GM12878 (cell line): ENCODE measurements at regions not wholly inside any gene's neighbourhood (a gene's known extent, or its start where the extent isn't known, plus 50 kb on each side); places are given as distances from the start of the nearest gene placed in this dataset.

ENCODE experiments used
- ATAC-seq: fragments of 200-7000 bp; cut with Tn5 transposase; 3 replicates; pipeline ENCODE4 v1.9.1; 2020; ENCODE audit warnings: mild to moderate bottlenecking, moderate library complexity
- BruUV-seq: library from RNA; stranded (reverse); fragments of 400-500 nt; replicated peaks from 2 replicates; lab custom pipeline; 2021; lab: Mats Ljungman, UMichigan
- CTCF ChIA-PET: fragments of 300-600 bp; sonication (Branson Sonifier 250); formaldehyde crosslinking; extraction: SDS; loops from one replicate; lab custom pipeline; 2021; ENCODE audit warnings: inconsistent platforms; lab: Yijun Ruan, JAX
- POLR2A ChIA-PET: fragments of 350-600 bp; formaldehyde crosslinking; extraction: SDS; loops from one replicate; lab custom pipeline; 2021; ENCODE audit warnings: inconsistent platforms; lab: Charles Lee
- RAD21 ChIA-PET: fragments of 300-600 bp; sonication (Branson Sonifier 250); formaldehyde crosslinking; loops from one replicate; lab custom pipeline; 2023; ENCODE audit warnings: antibody characterized with exemption; ENCODE audit not compliant: unreplicated experiment; lab: Charles Lee
- SMC1A ChIA-PET: fragments of 300-600 bp; sonication (Branson Sonifier 250); formaldehyde crosslinking; loops from one replicate; lab custom pipeline; 2023; ENCODE audit not compliant: unreplicated experiment, uncharacterized antibody; lab: Charles Lee
- DNase-seq: peaks from one replicate; pipeline ENCODE4 v3.0.0-alpha.2; 2011; ENCODE audit warnings: low read depth, low spot score
- FAIRE-seq: peaks from 3 replicates; lab custom pipeline; 2011; peaks lifted over from hg19 to GRCh38; lab: Jason Lieb, UNC
- H2AFZ ChIP-seq: 2 replicates; pipeline ENCODE4 v1.6.0; 2011; ENCODE audit warnings: low read depth, low read length, control low read depth; ENCODE audit not compliant: control insufficient read depth
- H3K27ac ChIP-seq: 2 replicates; pipeline ENCODE4 v1.5.1; 2011; ENCODE audit warnings: control low read depth; ENCODE audit not compliant: control insufficient read depth, insufficient read depth
- H3K27me3 ChIP-seq, 2 experiments: replicated peaks in 1 of 2; 2 replicates each; pipeline versions ENCODE4 v1.6.0 to v1.6.1; 2011; ENCODE audit warnings: low read length in 1 of 2; ENCODE audit not compliant: control insufficient read depth in 2 of 2, insufficient read depth in 2 of 2
- H3K36me3 ChIP-seq, 2 experiments: 2 replicates each; pipeline ENCODE4 v1.5.1; 2011; ENCODE audit warnings: low read length in 1 of 2; ENCODE audit not compliant: control insufficient read depth in 2 of 2, insufficient read depth in 2 of 2
- H3K4me1 ChIP-seq: 2 replicates; pipeline ENCODE4 v1.6.1; 2011; ENCODE audit warnings: mild to moderate bottlenecking, low read length, moderate library complexity, mixed read lengths; ENCODE audit not compliant: control insufficient read depth, insufficient read depth
- H3K4me2 ChIP-seq: 2 replicates; pipeline ENCODE4 v1.6.0; 2011; ENCODE audit warnings: control low read depth; ENCODE audit not compliant: control insufficient read depth, insufficient read depth
- H3K4me3 ChIP-seq: fragments of 200-600 bp; sonication (generic); 2 replicates; pipeline ENCODE4 v1.5.1; 2016
- H3K79me2 ChIP-seq: 2 replicates; pipeline ENCODE4 v1.6.0; 2011; ENCODE audit warnings: low read length; ENCODE audit not compliant: control insufficient read depth, insufficient read depth
- H3K9ac ChIP-seq: 2 replicates; pipeline ENCODE4 v1.8.0; 2011; ENCODE audit warnings: low read length, control low read depth, mixed read lengths; ENCODE audit not compliant: control insufficient read depth, insufficient read depth
- H3K9me3 ChIP-seq: replicated peaks from 3 replicates; pipeline ENCODE4 v1.5.1; 2011; ENCODE audit warnings: mild to moderate bottlenecking, low read length; ENCODE audit not compliant: control insufficient read depth, insufficient read depth
- H4K20me1 ChIP-seq: 2 replicates; pipeline ENCODE4 v1.6.0; 2011; ENCODE audit not compliant: control insufficient read depth, insufficient read depth
- EED ChIP-seq: sonication (generic); IDR thresholded peaks from 2 replicates; pipeline ENCODE4 v1.6.1; 2016; ENCODE audit warnings: antibody characterized with exemption, low read depth
- FOXM1 ChIP-seq: IDR thresholded peaks from 2 replicates; pipeline ENCODE4 v1.6.1; 2012; ENCODE audit warnings: low read depth, mild to moderate bottlenecking, inconsistent platforms, low read length, moderate library complexity
- IRF4 ChIP-seq: IDR thresholded peaks from 2 replicates; pipeline ENCODE4 v1.6.1; 2011; ENCODE audit warnings: low read depth, low read length
- MYC ChIP-seq: IDR thresholded peaks from 2 replicates; pipeline ENCODE4 v1.6.1; 2011; ENCODE audit warnings: mild to moderate bottlenecking, low read length, moderate library complexity, inconsistent platforms; ENCODE audit not compliant: insufficient read depth, insufficient replicate concordance, insufficient read length, severe bottlenecking
- NBN ChIP-seq: fragments of 450-650 bp; IDR thresholded peaks from 2 replicates; pipeline ENCODE4 v1.6.1; 2016
- NFXL1 ChIP-seq: fragments of 450-650 bp; IDR thresholded peaks from 2 replicates; pipeline ENCODE4 v1.6.1; 2017; ENCODE audit warnings: antibody characterized with exemption, mild to moderate bottlenecking, borderline replicate concordance
- NFYB ChIP-seq: IDR thresholded peaks from 2 replicates; pipeline ENCODE4 v1.6.1; 2011; ENCODE audit warnings: low read depth, mild to moderate bottlenecking, low read length, improper control_type of control experiment, moderate library complexity; ENCODE audit not compliant: insufficient read depth
- NR2C1 ChIP-seq: fragments of 450-650 bp; IDR thresholded peaks from 2 replicates; pipeline ENCODE4 v1.6.1; 2017; ENCODE audit warnings: antibody characterized with exemption, mild to moderate bottlenecking, moderate library complexity
- NR2C2 ChIP-seq: IDR thresholded peaks from 2 replicates; pipeline ENCODE4 v1.6.1; 2011; ENCODE audit warnings: borderline replicate concordance, low read depth; ENCODE audit not compliant: control insufficient read depth, insufficient read length
- SMAD5 ChIP-seq: IDR thresholded peaks from 2 replicates; pipeline ENCODE4 v1.6.1; 2016; ENCODE audit warnings: antibody characterized with exemption, low read depth
- SP1 ChIP-seq: IDR thresholded peaks from one replicate; pipeline ENCODE4 v1.6.1; 2011; ENCODE audit warnings: low read depth, low read length
- WGBS: methylation state at CpG from one replicate; pipeline ENCODE4 v1.1.6; 2016; ENCODE audit warnings: low lambda C conversion rate; ENCODE audit not compliant: insufficient replicate concordance, insufficient coverage; ENCODE audit errors: missing lambda C conversion rate; 5-methylcytosine and 5-hydroxymethylcytosine counted together
- in situ Hi-C: fragments of 300-500 bp; cut with MboI; formaldehyde crosslinking; loops from 9 replicates; pipeline ENCODE4 v1.14.3; 2018; ENCODE audit warnings: mixed read lengths
- intact Hi-C: fragments of 100-400 bp; cut with micrococcal nuclease; formaldehyde crosslinking; loops from one replicate; pipeline ENCODE4 v1.14.2; 2022; ENCODE audit not compliant: unreplicated experiment
- TF ChIP-seq, protein P1 (sequence below): fragments of 450-650 bp; IDR thresholded peaks from 2 replicates; pipeline ENCODE4 v1.6.1; 2016; ENCODE audit warnings: mild to moderate bottlenecking
- TF ChIP-seq, protein P2 (sequence below): IDR thresholded peaks from 2 replicates; pipeline ENCODE4 v1.6.1; 2011; ENCODE audit warnings: borderline replicate concordance, low read depth, mild to moderate bottlenecking, moderate library complexity, mixed read lengths, low read length; ENCODE audit not compliant: insufficient read depth; ENCODE audit errors: extremely low read length
- TF ChIP-seq, protein P3 (sequence below): IDR thresholded peaks from 2 replicates; pipeline ENCODE4 v1.6.1; 2012; ENCODE audit warnings: low read length, inconsistent platforms
- TF ChIP-seq, protein P4 (sequence below): IDR thresholded peaks from 2 replicates; pipeline ENCODE4 v1.6.1; 2011; ENCODE audit warnings: borderline replicate concordance, low read depth, mild to moderate bottlenecking, moderate library complexity, low read length; ENCODE audit not compliant: insufficient read depth, poor library complexity, severe bottlenecking

DNA sequence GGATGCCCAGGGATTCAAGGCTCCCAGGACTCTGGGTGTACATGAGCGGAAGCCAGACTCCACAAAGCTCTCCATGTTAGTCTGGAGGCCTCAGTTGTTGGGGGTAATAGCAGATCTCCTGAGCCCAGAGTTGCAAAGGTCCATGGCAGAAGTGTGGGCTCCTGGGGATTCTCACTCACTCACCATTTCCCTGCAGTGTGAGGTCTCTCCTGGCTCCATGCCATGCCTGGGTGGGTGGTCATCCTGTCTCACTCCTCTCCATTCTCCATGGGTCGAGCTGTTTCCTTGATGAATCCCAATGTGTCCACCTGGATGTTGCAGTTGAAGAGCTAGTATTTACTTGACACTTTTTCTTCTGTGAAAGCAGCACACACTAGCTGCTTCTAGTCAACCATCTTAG lies 156.8 kb upstream of the LRRC7 start:
- Histone ChIP-seq H3K9me3 (no peaks in the 10 kb centered on the region), H3K36me3 (no peaks in the 10 kb centered on the region), H3K27ac (no peak overlapping the region), H3K4me3 (no peak overlapping the region), H3K79me2 (no peaks in the 10 kb centered on the region), H3K9ac (no peak overlapping the region), H3K27me3 (no peaks in the 10 kb centered on the region), H4K20me1 (no peaks in the 10 kb centered on the region), H2AFZ (no peak overlapping the region), H3K4me2 (no peak overlapping the region), H3K4me1 (no peaks in the 10 kb centered on the region)
- intact Hi-C loops (no loop called here), in situ Hi-C loops (no loop called here)
- TF ChIP-seq EED (no peak), NFXL1 (no peak), MYC (no peak), SP1 (no peak), NBN (no peak), SMAD5 (no peak), NFYB (no peak), IRF4 (no peak), NR2C1 (no peak), FOXM1 (no peak), NR2C2 (no peak)
- TF ChIP-seq, protein P1, sequence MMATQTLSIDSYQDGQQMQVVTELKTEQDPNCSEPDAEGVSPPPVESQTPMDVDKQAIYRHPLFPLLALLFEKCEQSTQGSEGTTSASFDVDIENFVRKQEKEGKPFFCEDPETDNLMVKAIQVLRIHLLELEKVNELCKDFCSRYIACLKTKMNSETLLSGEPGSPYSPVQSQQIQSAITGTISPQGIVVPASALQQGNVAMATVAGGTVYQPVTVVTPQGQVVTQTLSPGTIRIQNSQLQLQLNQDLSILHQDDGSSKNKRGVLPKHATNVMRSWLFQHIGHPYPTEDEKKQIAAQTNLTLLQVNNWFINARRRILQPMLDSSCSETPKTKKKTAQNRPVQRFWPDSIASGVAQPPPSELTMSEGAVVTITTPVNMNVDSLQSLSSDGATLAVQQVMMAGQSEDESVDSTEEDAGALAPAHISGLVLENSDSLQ = no peak
- TF ChIP-seq, protein P2, sequence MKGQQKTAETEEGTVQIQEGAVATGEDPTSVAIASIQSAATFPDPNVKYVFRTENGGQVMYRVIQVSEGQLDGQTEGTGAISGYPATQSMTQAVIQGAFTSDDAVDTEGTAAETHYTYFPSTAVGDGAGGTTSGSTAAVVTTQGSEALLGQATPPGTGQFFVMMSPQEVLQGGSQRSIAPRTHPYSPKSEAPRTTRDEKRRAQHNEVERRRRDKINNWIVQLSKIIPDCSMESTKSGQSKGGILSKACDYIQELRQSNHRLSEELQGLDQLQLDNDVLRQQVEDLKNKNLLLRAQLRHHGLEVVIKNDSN = no peak
- TF ChIP-seq, protein P3, sequence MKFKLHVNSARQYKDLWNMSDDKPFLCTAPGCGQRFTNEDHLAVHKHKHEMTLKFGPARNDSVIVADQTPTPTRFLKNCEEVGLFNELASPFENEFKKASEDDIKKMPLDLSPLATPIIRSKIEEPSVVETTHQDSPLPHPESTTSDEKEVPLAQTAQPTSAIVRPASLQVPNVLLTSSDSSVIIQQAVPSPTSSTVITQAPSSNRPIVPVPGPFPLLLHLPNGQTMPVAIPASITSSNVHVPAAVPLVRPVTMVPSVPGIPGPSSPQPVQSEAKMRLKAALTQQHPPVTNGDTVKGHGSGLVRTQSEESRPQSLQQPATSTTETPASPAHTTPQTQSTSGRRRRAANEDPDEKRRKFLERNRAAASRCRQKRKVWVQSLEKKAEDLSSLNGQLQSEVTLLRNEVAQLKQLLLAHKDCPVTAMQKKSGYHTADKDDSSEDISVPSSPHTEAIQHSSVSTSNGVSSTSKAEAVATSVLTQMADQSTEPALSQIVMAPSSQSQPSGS = no peak
- TF ChIP-seq, protein P4, sequence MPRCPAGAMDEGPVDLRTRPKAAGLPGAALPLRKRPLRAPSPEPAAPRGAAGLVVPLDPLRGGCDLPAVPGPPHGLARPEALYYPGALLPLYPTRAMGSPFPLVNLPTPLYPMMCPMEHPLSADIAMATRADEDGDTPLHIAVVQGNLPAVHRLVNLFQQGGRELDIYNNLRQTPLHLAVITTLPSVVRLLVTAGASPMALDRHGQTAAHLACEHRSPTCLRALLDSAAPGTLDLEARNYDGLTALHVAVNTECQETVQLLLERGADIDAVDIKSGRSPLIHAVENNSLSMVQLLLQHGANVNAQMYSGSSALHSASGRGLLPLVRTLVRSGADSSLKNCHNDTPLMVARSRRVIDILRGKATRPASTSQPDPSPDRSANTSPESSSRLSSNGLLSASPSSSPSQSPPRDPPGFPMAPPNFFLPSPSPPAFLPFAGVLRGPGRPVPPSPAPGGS = no peak
- BruUV-seq = no TSS peak
- SMC1A ChIA-PET = no interaction called here
- ATAC-seq (no peak), DNase-seq (no peak), FAIRE-seq (no peak)
- 0% methylated on average over 2 of the region's 2 CpGs for WGBS
- CTCF ChIA-PET = interaction anchor here (0.8 to 1.2 kb wide), 2 partner anchors 10 to 18 kb away, joined by 3 read pairs; no protein-coding TSS in a partner anchor
- POLR2A ChIA-PET = no interaction called here
- RAD21 ChIA-PET = no interaction called here
